Ovary (tissue), 3 donors: ENCODE measurements at regions not wholly inside any gene's neighbourhood (a gene's known extent, or its start where the extent isn't known, plus 50 kb on each side); places are given as distances from the start of the nearest gene placed in this dataset.

ENCODE experiments used
- CTCF ChIP-seq, 3 donors: fragments of 450-650 bp in 2 of 3; fragments of 200-600 bp in 1 of 3; IDR thresholded peaks; one replicate each; pipeline versions ENCODE4 v1.5.1 to v1.8.0; 2016 to 2022; ENCODE audit warnings: antibody characterized with exemption in 3 of 3, mild to moderate bottlenecking in 1 of 3
- EP300 ChIP-seq: sonication (generic); formaldehyde crosslinking; IDR thresholded peaks from one replicate; pipeline ENCODE4 v1.6.1; 2017; ENCODE audit warnings: antibody characterized with exemption
- donor health status: DM: no; HTN: no; CAD: no.

GRCh38 chr3:88452228-88452627, 302.5 kb downstream of the C3orf38 start:
- TF ChIP-seq EP300 = no peak
- no peak for TF ChIP-seq CTCF (IDR thresholded peaks at IDR 0.05)
